K562 (cell line): ENCODE measurements at regions not wholly inside any gene's neighbourhood (a gene's known extent, or its start where the extent isn't known, plus 50 kb on each side); places are given as distances from the start of the nearest gene placed in this dataset.

Experiments
- ATAC-seq: fragments of 200-7000 bp; cut with Tn5 transposase; 3 replicates; pipeline ENCODE4 v1.9.1; 2020; ENCODE audit warnings: moderate library complexity
- BruUV-seq: library from RNA; stranded (reverse); fragments of 400-500 nt; replicated peaks from 2 replicates; lab custom pipeline; 2021; lab: Mats Ljungman, UMichigan
- CTCF ChIA-PET: fragments of 300-600 bp; formaldehyde crosslinking; extraction: SDS; loops from one replicate; lab custom pipeline; 2021; ENCODE audit warnings: low intra/inter-chr PET ratio; lab: Yijun Ruan, JAX
- POLR2A ChIA-PET: fragments of 300-600, 350-650 bp; sonication (Branson Sonifier 250); formaldehyde crosslinking; extraction: SDS; loops from one replicate; lab custom pipeline; 2021; ENCODE audit warnings: antibody characterized with exemption, inconsistent platforms; lab: Yijun Ruan, JAX
- DNase-seq, 4 experiments: peaks; one replicate each; pipeline versions ENCODE4 v3.0.0 to v3.0.0-alpha.2; 2011 to 2018; ENCODE audit warnings: low spot score in 3 of 4, mixed read lengths in 3 of 4; ENCODE audit errors: extremely low read depth in 1 of 4
- FAIRE-seq: peaks from 2 replicates; lab custom pipeline; 2011; peaks lifted over from hg19 to GRCh38; lab: Jason Lieb, UNC
- H2AFZ ChIP-seq: 2 replicates; pipeline ENCODE4 v1.6.0; 2011; ENCODE audit warnings: low read depth, low read length, control low read depth, inconsistent platforms
- H3K27ac ChIP-seq: fragments of 200-600 bp; 3 replicates; pipeline ENCODE4 v1.8.0; 2011; ENCODE audit warnings: low read depth, mild to moderate bottlenecking, control low read depth, inconsistent platforms, low read length, moderate library complexity, mixed read lengths; ENCODE audit errors: extremely low read depth
- H3K27me3 ChIP-seq, 2 experiments: fragments of 300-600 bp in 1 of 2; 2 replicates in 1 of 2; 3 replicates in 1 of 2; pipeline versions ENCODE4 v1.6.0 to v1.8.0; 2011; ENCODE audit warnings: inconsistent platforms in 2 of 2, low read length in 2 of 2, mild to moderate bottlenecking in 1 of 2, mixed read lengths in 1 of 2, moderate library complexity in 1 of 2; ENCODE audit not compliant: control insufficient read depth in 2 of 2, insufficient read depth in 2 of 2
- H3K36me3 ChIP-seq: fragments of 300-600 bp; 3 replicates; pipeline ENCODE4 v1.8.0; 2011; ENCODE audit warnings: mild to moderate bottlenecking, low read length, inconsistent platforms; ENCODE audit not compliant: control insufficient read depth, insufficient read depth
- H3K4me1 ChIP-seq, 2 experiments: fragments of 200-600 bp in 1 of 2; replicated peaks in 1 of 2; 2 replicates in 1 of 2; 3 replicates in 1 of 2; pipeline versions ENCODE4 v1.5.1 to v1.8.0; 2011; ENCODE audit warnings: inconsistent platforms in 2 of 2, low read length in 2 of 2, mild to moderate bottlenecking in 1 of 2, mixed read lengths in 1 of 2, moderate library complexity in 1 of 2; ENCODE audit not compliant: control insufficient read depth in 2 of 2, insufficient read depth in 2 of 2
- H3K4me2 ChIP-seq: 2 replicates; pipeline ENCODE4 v1.6.1; 2011; ENCODE audit warnings: low read length, control low read depth, inconsistent platforms, mixed read lengths; ENCODE audit not compliant: insufficient read depth
- H3K4me3 ChIP-seq: fragments of 200-600 bp; sonication (generic), shearing (Covaris generic); 2 replicates; pipeline ENCODE4 v1.5.1; 2016; ENCODE audit warnings: control low read depth, inconsistent platforms
- H3K79me2 ChIP-seq: fragments of 200-600 bp; 3 replicates; pipeline ENCODE4 v1.8.0; 2011; ENCODE audit warnings: low read length, inconsistent platforms; ENCODE audit not compliant: control insufficient read depth, insufficient read depth
- H3K9ac ChIP-seq, 2 experiments: 2 replicates each; pipeline versions ENCODE4 v1.6.0 to v1.6.1; 2011; ENCODE audit warnings: low read depth in 2 of 2, low read length in 2 of 2, control low read depth in 1 of 2, inconsistent platforms in 1 of 2, mild to moderate bottlenecking in 1 of 2, mixed read lengths in 1 of 2; ENCODE audit not compliant: insufficient read depth in 1 of 2
- H3K9me1 ChIP-seq: one replicate; pipeline ENCODE4 v1.6.0; 2011; ENCODE audit warnings: inconsistent platforms, mild to moderate bottlenecking, low read length, moderate library complexity; ENCODE audit not compliant: control insufficient read depth, insufficient read depth
- H3K9me3 ChIP-seq: replicated peaks from 2 replicates; pipeline ENCODE4 v1.5.1; 2011; ENCODE audit warnings: low read depth, low read length, inconsistent platforms; ENCODE audit not compliant: control insufficient read depth, insufficient read depth
- H4K20me1 ChIP-seq: replicated peaks from 2 replicates; pipeline ENCODE4 v1.6.1; 2011; ENCODE audit warnings: low read length, inconsistent platforms, mixed read lengths; ENCODE audit not compliant: control insufficient read depth, insufficient read depth
- CBX2 ChIP-seq: fragments of 200-600 bp; sonication (generic); IDR thresholded peaks from one replicate; pipeline ENCODE4 v1.6.1; 2012; ENCODE audit warnings: mild to moderate bottlenecking, low read length, inconsistent platforms; ENCODE audit not compliant: insufficient read depth, poor library complexity, severe bottlenecking
- DIDO1 ChIP-seq: fragments of 450-650 bp; IDR thresholded peaks from 2 replicates; pipeline ENCODE4 v1.6.1; 2016; ENCODE audit warnings: low read depth, missing biosample characterization, missing genetic modification characterization
- POLR2AphosphoS5 ChIP-seq: IDR thresholded peaks from 2 replicates; pipeline ENCODE4 v1.6.1; 2011; ENCODE audit warnings: mild to moderate bottlenecking, low read depth, low read length, moderate library complexity; ENCODE audit not compliant: control insufficient read depth, insufficient read depth
- RBM22 ChIP-seq: fragments of 200-400 bp; formaldehyde crosslinking; IDR thresholded peaks from 2 replicates; pipeline ENCODE4 v1.6.1; 2018; ENCODE audit warnings: low read length, low read depth; ENCODE audit not compliant: poor library complexity, severe bottlenecking
- ZNF316 ChIP-seq: fragments of 450-650 bp; IDR thresholded peaks from 2 replicates; pipeline ENCODE4 v1.6.1; 2016
- ZNF707 ChIP-seq: fragments of 250-450 bp; sonication (Bioruptor Pico); conservative IDR thresholded peaks from 2 replicates; pipeline ENCODE4 v1.8.0; 2022; ENCODE audit warnings: inconsistent platforms, mild to moderate bottlenecking, moderate library complexity
- WGBS: fragments of 100-300 bp; shearing (Covaris generic); methylation state at CpG from one replicate; pipeline ENCODE4 v1.1.6; 2016; ENCODE audit warnings: low coverage, mixed read lengths; ENCODE audit not compliant: insufficient coverage; ENCODE audit errors: missing lambda C conversion rate; 5-methylcytosine and 5-hydroxymethylcytosine counted together
- in situ Hi-C: fragments of 300-500 bp; cut with MboI; formaldehyde crosslinking; loops from 4 replicates; pipeline ENCODE4 v1.15.0; 2018; ENCODE audit warnings: inconsistent platforms, mixed read lengths
- intact Hi-C: fragments of 100-400 bp; cut with micrococcal nuclease; formaldehyde crosslinking; loops from 2 replicates; pipeline ENCODE4 v1.14.2; 2022
- TF ChIP-seq, protein P1 (sequence below): fragments of 150-350 bp; conservative IDR thresholded peaks from 2 replicates; pipeline ENCODE4 v1.6.1; 2014; ENCODE audit warnings: low read length

DNA sequence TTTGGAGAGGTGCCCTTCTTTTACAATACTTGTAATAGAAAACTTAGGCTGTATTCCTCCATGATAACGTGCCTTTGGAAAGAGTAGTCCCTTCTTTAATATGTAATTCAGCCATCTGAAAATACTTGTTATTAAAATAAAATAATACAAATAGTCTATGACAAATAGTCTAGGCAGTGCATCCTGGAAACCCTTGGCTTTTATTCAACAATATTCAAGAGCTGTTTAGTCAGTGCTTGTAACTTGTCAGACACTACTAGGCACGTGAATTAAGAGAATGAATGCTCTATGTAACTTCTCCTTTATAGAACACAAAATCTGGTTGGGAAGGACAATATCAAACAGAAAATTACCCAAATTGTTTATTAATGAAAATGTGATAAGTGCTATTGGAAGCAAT lies 388.2 kb downstream of the MTX2 start:
- Histone ChIP-seq H3K4me1 (no peaks in the 10 kb centered on the region), H3K9me1 (no peaks in the 10 kb centered on the region), H3K36me3 (no peaks in the 10 kb centered on the region), H4K20me1 (no peaks in the 10 kb centered on the region), H3K79me2 (no peaks in the 10 kb centered on the region), H3K4me3 (no peak overlapping the region), H3K4me2 (no peak overlapping the region), H3K27me3 (no peaks in the 10 kb centered on the region), H2AFZ (no peak overlapping the region), H3K9me3 (no peaks in the 10 kb centered on the region), H3K27ac (no peak overlapping the region), H3K9ac (no peak overlapping the region)
- in situ Hi-C loops (no loop called here), intact Hi-C loops (loop anchor here (10.0 kb wide), 1 partner anchor 157 kb away; no protein-coding TSS in a partner anchor)
- ChIA-PET CTCF (interaction anchor here (0.6 kb wide), 1 partner anchor 517 kb away, joined by 6 read pairs; no protein-coding TSS in a partner anchor), POLR2A (no interaction called here)
- no peak for DNase-seq
- WGBS, result 3% methylated on average over 2 of the region's 2 CpGs
- TF ChIP-seq POLR2AphosphoS5, result no peak
- TF ChIP-seq ZNF707 (CRISPR knock-in tag), result no peak
- TF ChIP-seq, protein P1, sequence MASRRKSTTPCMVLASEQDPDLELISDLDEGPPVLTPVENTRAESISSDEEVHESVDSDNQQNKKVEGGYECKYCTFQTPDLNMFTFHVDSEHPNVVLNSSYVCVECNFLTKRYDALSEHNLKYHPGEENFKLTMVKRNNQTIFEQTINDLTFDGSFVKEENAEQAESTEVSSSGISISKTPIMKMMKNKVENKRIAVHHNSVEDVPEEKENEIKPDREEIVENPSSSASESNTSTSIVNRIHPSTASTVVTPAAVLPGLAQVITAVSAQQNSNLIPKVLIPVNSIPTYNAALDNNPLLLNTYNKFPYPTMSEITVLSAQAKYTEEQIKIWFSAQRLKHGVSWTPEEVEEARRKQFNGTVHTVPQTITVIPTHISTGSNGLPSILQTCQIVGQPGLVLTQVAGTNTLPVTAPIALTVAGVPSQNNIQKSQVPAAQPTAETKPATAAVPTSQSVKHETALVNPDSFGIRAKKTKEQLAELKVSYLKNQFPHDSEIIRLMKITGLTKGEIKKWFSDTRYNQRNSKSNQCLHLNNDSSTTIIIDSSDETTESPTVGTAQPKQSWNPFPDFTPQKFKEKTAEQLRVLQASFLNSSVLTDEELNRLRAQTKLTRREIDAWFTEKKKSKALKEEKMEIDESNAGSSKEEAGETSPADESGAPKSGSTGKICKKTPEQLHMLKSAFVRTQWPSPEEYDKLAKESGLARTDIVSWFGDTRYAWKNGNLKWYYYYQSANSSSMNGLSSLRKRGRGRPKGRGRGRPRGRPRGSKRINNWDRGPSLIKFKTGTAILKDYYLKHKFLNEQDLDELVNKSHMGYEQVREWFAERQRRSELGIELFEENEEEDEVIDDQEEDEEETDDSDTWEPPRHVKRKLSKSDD, result no peak
- no peak for TF ChIP-seq ZNF316
- no peak for TF ChIP-seq DIDO1 (tag)
- TF ChIP-seq CBX2, result no peak
- TF ChIP-seq RBM22, result no peak
- BruUV-seq, result no TSS peak
- ATAC-seq, result no peak
- no peak for FAIRE-seq
